IMR-90 (cell line): ENCODE measurements at regions not wholly inside any gene's neighbourhood (a gene's known extent, or its start where the extent isn't known, plus 50 kb on each side); places are given as distances from the start of the nearest gene placed in this dataset.

Source experiments
- ATAC-seq: fragments of 200-7000 bp; cut with Tn5 transposase; 2 replicates; pipeline ENCODE4 v1.9.1; 2020; ENCODE audit warnings: low read depth, mild to moderate bottlenecking, moderate library complexity
- BruUV-seq: library from RNA; stranded (reverse); fragments of 400-500 nt; replicated peaks from 2 replicates; lab custom pipeline; 2021; lab: Mats Ljungman, UMichigan
- CTCF ChIA-PET: fragments of 300-600 bp; formaldehyde crosslinking; extraction: SDS; loops from one replicate; lab custom pipeline; 2021; ENCODE audit warnings: antibody characterized with exemption; lab: Yijun Ruan, JAX
- POLR2A ChIA-PET: fragments of 300-600 bp; sonication (Branson Sonifier 250); formaldehyde crosslinking; loops from one replicate; lab custom pipeline; 2022; ENCODE audit warnings: antibody characterized with exemption; ENCODE audit not compliant: unreplicated experiment; lab: Charles Lee
- DNase-seq: peaks from one replicate; pipeline ENCODE4 v3.0.0; 2013
- H2AFZ ChIP-seq: replicated peaks from 2 replicates; pipeline ENCODE3; 2013; ENCODE audit warnings: low read length, mild to moderate bottlenecking; ENCODE audit not compliant: poor library complexity
- H2AK5ac ChIP-seq: 2 replicates; pipeline ENCODE4 v1.6.1; 2013; ENCODE audit warnings: low read depth, low read length, inconsistent platforms
- H2AK9ac ChIP-seq: replicated peaks from 2 replicates; pipeline ENCODE3; 2013; ENCODE audit warnings: mild to moderate bottlenecking, low read depth, low read length, moderate library complexity; ENCODE audit not compliant: poor library complexity
- H2BK120ac ChIP-seq: 2 replicates; pipeline ENCODE4 v1.6.1; 2013; ENCODE audit warnings: low read depth, low read length, inconsistent platforms
- H2BK15ac ChIP-seq: 3 replicates; pipeline ENCODE4 v1.6.1; 2013; ENCODE audit warnings: low read depth, low read length, inconsistent platforms
- H2BK20ac ChIP-seq: 2 replicates; pipeline ENCODE4 v1.6.1; 2013; ENCODE audit warnings: low read depth, mild to moderate bottlenecking, inconsistent platforms, low read length, moderate library complexity
- H2BK5ac ChIP-seq: 2 replicates; pipeline ENCODE4 v1.6.1; 2013; ENCODE audit warnings: mild to moderate bottlenecking, low read depth, low read length, inconsistent platforms; ENCODE audit not compliant: poor library complexity, severe bottlenecking
- H3K14ac ChIP-seq: replicated peaks from 2 replicates; pipeline ENCODE4 v1.6.1; 2013; ENCODE audit warnings: low read depth, low read length, inconsistent platforms
- H3K18ac ChIP-seq: 2 replicates; pipeline ENCODE4 v1.6.1; 2013; ENCODE audit warnings: low read depth, low read length, control low read depth
- H3K23ac ChIP-seq: 2 replicates; pipeline ENCODE4 v1.6.1; 2013; ENCODE audit warnings: low read depth, low read length, inconsistent platforms
- H3K27ac ChIP-seq: 2 replicates; pipeline ENCODE4 v1.5.1; 2013; ENCODE audit warnings: mild to moderate bottlenecking, control low read depth, low read length; ENCODE audit not compliant: insufficient read depth
- H3K27me3 ChIP-seq: 2 replicates; pipeline ENCODE4 v1.6.1; 2013; ENCODE audit warnings: low read length; ENCODE audit not compliant: control insufficient read depth, insufficient read depth
- H3K36me3 ChIP-seq: 2 replicates; pipeline ENCODE4 v1.6.1; 2013; ENCODE audit warnings: low read length, mixed read lengths; ENCODE audit not compliant: control insufficient read depth, insufficient read depth
- H3K4ac ChIP-seq: 2 replicates; pipeline ENCODE4 v1.6.1; 2013; ENCODE audit warnings: low read depth, low read length, inconsistent platforms
- H3K4me1 ChIP-seq: 2 replicates; pipeline ENCODE4 v1.6.1; 2013; ENCODE audit warnings: low read length, mixed read lengths; ENCODE audit not compliant: control insufficient read depth, insufficient read depth
- H3K4me2 ChIP-seq: 2 replicates; pipeline ENCODE4 v1.6.1; 2013; ENCODE audit warnings: low read depth, mild to moderate bottlenecking, control low read depth, low read length, moderate library complexity
- H3K4me3 ChIP-seq: 2 replicates; pipeline ENCODE4 v1.5.1; 2013; ENCODE audit warnings: low read depth, mild to moderate bottlenecking, control low read depth, low read length, moderate library complexity; ENCODE audit not compliant: insufficient read depth
- H3K56ac ChIP-seq: 2 replicates; pipeline ENCODE4 v1.6.1; 2013; ENCODE audit warnings: low read length, inconsistent platforms; ENCODE audit not compliant: insufficient read depth; ENCODE audit errors: extremely low read depth
- H3K79me1 ChIP-seq, 2 experiments: 2 replicates each; pipeline ENCODE4 v1.6.1; 2013; ENCODE audit warnings: low read length in 2 of 2, inconsistent platforms in 1 of 2, low read depth in 1 of 2
- H3K9ac ChIP-seq: 2 replicates; pipeline ENCODE4 v1.6.1; 2013; ENCODE audit warnings: low read depth, low read length, control low read depth
- H3K9me1 ChIP-seq: 2 replicates; pipeline ENCODE4 v1.6.1; 2013; ENCODE audit warnings: low read length, inconsistent platforms; ENCODE audit not compliant: insufficient read depth
- H3K9me3 ChIP-seq: 2 replicates; pipeline ENCODE4 v1.6.1; 2013; ENCODE audit warnings: low read length; ENCODE audit not compliant: control insufficient read depth, insufficient read depth
- H4K20me1 ChIP-seq: 2 replicates; pipeline ENCODE4 v1.6.1; 2013; ENCODE audit warnings: low read length, inconsistent platforms; ENCODE audit not compliant: insufficient read depth
- H4K5ac ChIP-seq: 2 replicates; pipeline ENCODE4 v1.6.1; 2013; ENCODE audit warnings: mild to moderate bottlenecking, low read depth, low read length, control low read depth
- H4K8ac ChIP-seq, 2 experiments: 2 replicates each; pipeline ENCODE4 v1.6.1; 2013; ENCODE audit warnings: low read depth in 2 of 2, low read length in 2 of 2, control low read depth in 1 of 2, inconsistent platforms in 1 of 2
- H4K91ac ChIP-seq: 2 replicates; pipeline ENCODE4 v1.6.1; 2013; ENCODE audit warnings: low read depth, low read length, inconsistent platforms; ENCODE audit not compliant: insufficient read depth
- BHLHE40 ChIP-seq: fragments of 150-350 bp; IDR thresholded peaks from 2 replicates; pipeline ENCODE4 v1.6.1; 2016; ENCODE audit warnings: mild to moderate bottlenecking, low read depth, low read length
- CEBPB ChIP-seq: IDR thresholded peaks from 2 replicates; pipeline ENCODE4 v1.6.1; 2012; ENCODE audit warnings: low read depth, low read length, improper control_type of control experiment
- CHD1 ChIP-seq: IDR thresholded peaks from 2 replicates; pipeline ENCODE4 v1.6.1; 2012; ENCODE audit warnings: low read depth, low read length, improper control_type of control experiment
- FOS ChIP-seq: fragments of 150-350 bp; IDR thresholded peaks from 2 replicates; pipeline ENCODE4 v1.6.1; 2016; ENCODE audit warnings: low read depth, low read length
- MAFK ChIP-seq: IDR thresholded peaks from 2 replicates; pipeline ENCODE4 v1.6.1; 2012; ENCODE audit warnings: low read depth, low read length, improper control_type of control experiment
- MAZ ChIP-seq: IDR thresholded peaks from 2 replicates; pipeline ENCODE4 v1.6.1; 2012; ENCODE audit warnings: low read depth, mild to moderate bottlenecking, low read length, improper control_type of control experiment, moderate library complexity, borderline replicate concordance
- MXI1 ChIP-seq: IDR thresholded peaks from 2 replicates; pipeline ENCODE4 v1.6.1; 2012; ENCODE audit warnings: low read depth, mild to moderate bottlenecking, low read length, moderate library complexity, borderline replicate concordance
- NFE2L2 ChIP-seq: fragments of 150-350 bp; IDR thresholded peaks from 2 replicates; pipeline ENCODE4 v1.6.1; 2016; ENCODE audit warnings: low read depth, mild to moderate bottlenecking, low read length
- POLR2A ChIP-seq: IDR thresholded peaks from 2 replicates; pipeline ENCODE4 v1.6.1; 2012; ENCODE audit warnings: mild to moderate bottlenecking, low read depth, low read length
- WGBS, 2 experiments: methylation state at CpG; one replicate each; pipeline versions ENCODE4 v1.1.5 to v1.1.7; 2013; ENCODE audit warnings: missing lambda C conversion rate in 2 of 2; ENCODE audit not compliant: insufficient read length in 1 of 2; ENCODE audit errors: extremely low coverage in 2 of 2; 5-methylcytosine and 5-hydroxymethylcytosine counted together
- dilution Hi-C: fragments of 300-500 bp; cut with HindIII; formaldehyde crosslinking; loops from one replicate; pipeline ENCODE4 v1.14.3; 2018; ENCODE audit warnings: low sequenced_read_pairs; ENCODE audit not compliant: unreplicated experiment
- in situ Hi-C: fragments of 300-500 bp; cut with MboI; formaldehyde crosslinking; loops from 3 replicates; pipeline ENCODE4 v1.14.3; 2019; ENCODE audit warnings: low sequenced_read_pairs, inconsistent platforms, mixed read lengths
- intact Hi-C: fragments of 100-400 bp; cut with micrococcal nuclease; formaldehyde crosslinking; loops from 2 replicates; pipeline ENCODE4 v1.10.0; 2022

DNA sequence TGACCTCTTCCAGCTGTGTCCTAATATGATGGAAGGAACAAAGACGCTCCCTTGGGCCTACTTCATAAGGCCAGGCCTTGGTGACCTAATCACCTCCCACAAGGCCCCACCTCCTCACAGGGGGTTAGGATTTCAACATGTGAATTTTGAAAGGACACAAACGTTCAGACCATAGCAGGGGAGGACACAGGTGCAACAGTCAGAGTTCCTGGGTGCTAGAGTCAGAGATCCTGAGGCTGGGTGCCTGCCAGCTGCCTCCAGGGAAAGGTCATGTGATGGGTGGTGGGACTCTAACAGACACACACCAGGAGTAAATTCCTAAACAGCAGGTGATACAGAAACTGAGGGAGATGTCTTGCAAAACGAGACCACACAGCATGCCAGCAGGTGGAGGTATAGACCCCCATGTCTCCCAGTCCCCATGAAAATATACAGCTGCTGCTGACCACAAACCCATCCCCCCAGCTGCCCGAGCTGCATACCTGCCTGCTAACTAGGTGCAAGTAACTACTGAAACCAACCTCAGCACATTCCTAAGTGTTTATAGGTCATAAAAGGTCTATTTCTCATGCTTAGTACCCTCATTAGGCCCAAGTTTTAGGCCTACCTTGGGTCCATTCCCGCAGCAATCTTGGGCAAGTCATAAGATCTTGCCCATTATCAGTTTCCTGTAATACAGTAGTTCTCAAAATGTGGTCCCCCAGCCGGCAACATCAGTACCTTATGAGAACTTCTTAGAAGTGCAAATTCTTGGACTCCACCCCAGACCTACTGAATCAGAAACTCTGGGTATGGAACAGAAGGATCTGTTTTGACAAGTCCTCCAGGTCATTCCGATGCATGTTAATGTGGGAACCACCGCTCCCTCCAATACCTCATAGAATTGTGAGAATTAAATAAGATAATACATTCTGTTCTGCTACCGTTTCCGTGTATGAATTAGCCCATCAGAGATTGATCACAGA lies 245.3 kb downstream of the ENC1 start (continued):
- TF ChIP-seq MAZ (no peak), POLR2A (no peak)

DNA sequence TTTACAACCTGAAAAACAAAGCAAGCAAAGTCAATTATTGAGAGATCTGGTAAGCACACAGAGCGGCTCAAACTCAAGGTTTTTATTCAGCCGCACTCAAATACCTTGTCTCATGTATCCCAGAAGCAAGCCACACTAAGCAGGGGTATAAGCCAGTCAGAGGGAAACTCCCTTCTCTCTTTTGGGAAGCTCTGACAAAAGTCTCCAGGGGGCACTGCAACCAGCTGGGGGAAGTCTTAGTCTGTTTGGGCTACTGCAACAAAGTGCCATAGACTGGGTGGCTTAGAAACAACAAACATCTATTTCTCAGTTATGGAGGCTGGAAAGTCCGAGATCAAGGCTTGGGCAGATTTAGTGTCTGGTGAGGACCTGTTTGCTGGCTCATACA lies 246.0 kb downstream of the ENC1 start:
- Histone ChIP-seq H3K27ac (no peak overlapping the region), H2AK9ac (no peak overlapping the region), H2BK20ac (no peak overlapping the region), H3K9ac (no peak overlapping the region), H4K8ac (no peak overlapping the region), H3K27me3 (peaks cover 4% of the 10 kb centered on the region), H2BK5ac (no peak overlapping the region), H3K4me1 (peaks cover 4% of the 10 kb centered on the region), H3K14ac (no peak overlapping the region), H3K4me2 (no peak overlapping the region), H3K36me3 (no peaks in the 10 kb centered on the region), H3K56ac (no peak overlapping the region), H4K91ac (no peak overlapping the region), H3K4me3 (no peak overlapping the region), H3K4ac (no peak overlapping the region), H3K79me1 (no peaks in the 10 kb centered on the region), H3K23ac (no peak overlapping the region), H2BK15ac (no peak overlapping the region), H3K9me3 (peaks cover 4% of the 10 kb centered on the region; the same call in 1 of the 2 replicates), H2BK120ac (no peak overlapping the region), H3K9me1 (0 out of 2 replicates have a peak, but pooled peaks cover 5% of the 10 kb centered on the region), H2AFZ (no peak overlapping the region), H4K20me1 (no peaks in the 10 kb centered on the region), H2AK5ac (no peak overlapping the region), H4K5ac (no peak overlapping the region), H3K18ac (no peak overlapping the region)
- in situ Hi-C loops = no loop called here
- no peak for TF ChIP-seq BHLHE40
- TF ChIP-seq MAZ = no peak
- TF ChIP-seq NFE2L2 = no peak
- no peak for TF ChIP-seq POLR2A
- TF ChIP-seq FOS = no peak
- no peak for TF ChIP-seq CHD1
- no peak for TF ChIP-seq MXI1
- TF ChIP-seq MAFK = no peak
- TF ChIP-seq CEBPB = no peak
- ATAC-seq (no peak), DNase-seq (no peak)
- intact Hi-C loops = loop anchor here (5.0 kb wide), 1 partner anchor 248 kb away; the partner anchor contains the start of gene ENC1
- ChIA-PET POLR2A (no interaction called here), CTCF (interaction anchor here (0.6 kb wide), 1 partner anchor 130 kb away, joined by 3 read pairs; no protein-coding TSS in a partner anchor)
- dilution Hi-C loops = no loop called here
- BruUV-seq = no TSS peak
- no CpG with 5 or more reads among the region's 3 CpGs for WGBS, 2 experiments
